GM13976 (cell line): ENCODE measurements at regions not wholly inside any gene's neighbourhood (a gene's known extent, or its start where the extent isn't known, plus 50 kb on each side); places are given as distances from the start of the nearest gene placed in this dataset.

Experiments
- DNase-seq: peaks from one replicate; pipeline ENCODE4 v3.0.0; 2012; ENCODE audit warnings: low spot score
- CTCF ChIP-seq: IDR thresholded peaks from 2 replicates; pipeline ENCODE4 v1.5.1; 2012; ENCODE audit warnings: borderline replicate concordance, mild to moderate bottlenecking; ENCODE audit not compliant: insufficient read depth; ENCODE audit errors: extremely low read depth, missing control alignments, control extremely low read depth
- in situ Hi-C: fragments of 300-500 bp; cut with MboI; formaldehyde crosslinking; loops from one replicate; pipeline ENCODE4 v1.12.0; 2022; ENCODE audit warnings: low sequenced_read_pairs, mixed read lengths, inconsistent platforms; ENCODE audit not compliant: unreplicated experiment

- in situ Hi-C loops = loop anchor here (25.0 kb wide), 1 partner anchor 710 kb away; the partner anchor contains the start of gene QKI
- no peak for DNase-seq
- TF ChIP-seq CTCF = no peak
Observed at GRCh38 chr6:164122109-164122508, 707.6 kb downstream of the QKI start.

DNA sequence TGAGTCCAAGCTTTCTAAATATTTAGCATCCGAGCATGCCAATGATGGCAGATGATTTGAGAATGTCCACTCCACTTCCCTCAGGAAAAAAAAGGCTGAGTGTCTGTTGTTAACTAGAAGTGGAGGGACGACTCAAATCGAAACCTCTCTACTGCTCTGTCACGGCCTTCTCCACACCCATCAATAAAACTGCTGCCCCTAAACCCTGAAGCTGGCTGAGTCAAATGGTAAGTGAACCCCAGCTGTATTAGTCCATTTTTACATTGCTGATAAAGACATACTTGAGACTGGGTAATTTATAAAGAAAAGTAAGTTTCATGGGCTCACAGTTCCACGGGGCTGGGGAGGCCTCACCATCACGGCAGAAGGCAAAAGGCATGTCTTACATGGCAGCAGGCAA, 707.0 kb downstream of the QKI start:
- DNase-seq = no peak
- TF ChIP-seq CTCF = no peak
- in situ Hi-C loops = loop anchor here (25.0 kb wide), 1 partner anchor 709 kb away; the partner anchor contains the start of gene QKI

- in situ Hi-C loops = loop anchor here (25.0 kb wide), 1 partner anchor 702 kb away; the partner anchor contains the start of gene QKI
- no peak for TF ChIP-seq CTCF
- no peak for DNase-seq
Observed at GRCh38 chr6:164114651-164115050, 700.1 kb downstream of the QKI start.

- no peak for TF ChIP-seq CTCF
- in situ Hi-C loops = loop anchor here (25.0 kb wide), 1 partner anchor 702 kb away; the partner anchor contains the start of gene QKI
Observed at GRCh38 chr6:164114051-164114450, 699.5 kb downstream of the QKI start.

DNA sequence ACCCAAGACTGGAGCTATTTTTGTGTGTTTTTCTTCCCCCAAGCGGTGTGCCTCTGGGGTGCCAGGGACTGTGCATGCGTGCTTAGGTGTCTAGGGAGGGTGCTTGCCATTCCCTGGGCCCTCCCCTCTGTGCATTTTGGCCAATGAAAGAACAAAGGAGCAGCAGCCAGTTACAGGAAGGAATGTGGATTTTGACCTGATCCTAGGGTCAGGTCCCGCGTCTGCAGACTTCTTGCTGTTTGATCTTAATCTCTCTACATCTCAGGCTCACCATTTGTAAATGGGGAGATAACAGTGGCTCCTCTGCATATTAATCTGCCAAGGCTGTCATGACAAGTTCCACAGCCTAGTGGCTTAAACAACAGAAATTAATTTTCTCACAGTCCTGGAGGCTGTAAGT, 699.1 kb downstream of the QKI start:
- DNase-seq = no peak
- in situ Hi-C loops = loop anchor here (25.0 kb wide), 1 partner anchor 701 kb away; the partner anchor contains the start of gene QKI
- no peak for TF ChIP-seq CTCF

More at GRCh38 chr6:164114051-164114450, 699.5 kb downstream of the QKI start:
- DNase-seq = no peak

DNA sequence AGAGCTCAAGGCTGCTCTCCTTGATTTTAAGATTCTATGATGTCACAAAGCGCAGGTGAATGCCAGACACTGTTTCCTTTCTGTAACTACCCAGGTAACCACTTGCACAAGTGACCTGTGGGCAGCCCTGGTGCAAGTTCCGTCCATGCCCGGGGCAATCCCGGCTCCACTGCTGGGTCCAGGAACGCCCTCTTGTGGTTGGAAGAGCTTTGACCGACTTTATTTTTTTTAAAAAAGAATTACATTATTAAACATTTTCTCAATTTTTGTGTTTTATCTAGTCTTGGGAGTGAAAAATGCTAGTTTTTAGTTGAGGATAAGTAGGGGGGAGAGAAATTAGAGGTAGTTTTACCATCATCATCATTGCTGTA, 695.2 kb downstream of the QKI start:
- in situ Hi-C loops = loop anchor here (25.0 kb wide), 1 partner anchor 697 kb away; the partner anchor contains the start of gene QKI
- no peak for TF ChIP-seq CTCF
- no peak for DNase-seq
